ENCODE measurements at regions not wholly inside any gene's neighbourhood (a gene's known extent, or its start where the extent isn't known, plus 50 kb on each side); places are given as distances from the start of the nearest gene placed in this dataset.

- no peak for TF ChIP-seq CEBPB (IDR thresholded peaks at IDR 0.05; ENCODE audit: low read depth, low read length)
Measured at GRCh38 chr17:70375813-70376770, 206.8 kb downstream of the KCNJ2 start (continued).

- Histone ChIP-seq H2AK5ac (ENCODE audit: low read depth, low read length) (no peak overlapping the region), H3K4ac (ENCODE audit: low read depth, low read length) (no peak overlapping the region), H4K20me1 (ENCODE audit: insufficient read depth, low read length) (no peaks in the 10 kb centered on the region), H2BK120ac (ENCODE audit: low read depth, low read length) (no peak overlapping the region), H3K27me3 (ENCODE audit: control insufficient read depth, insufficient read depth, low read length) (no peaks in the 10 kb centered on the region), H4K8ac (ENCODE audit: low read depth in 2 of 2, low read length in 2 of 2) (no peak overlapping the region), H2AK9ac (replicated peaks; ENCODE audit: low read depth, low read length, poor library complexity) (no peak overlapping the region), H4K91ac (ENCODE audit: insufficient read depth, low read depth, low read length) (no peak overlapping the region), H3K4me3 (ENCODE audit: insufficient read depth, low read depth, low read length) (no peak overlapping the region), H3K14ac (replicated peaks; ENCODE audit: low read depth, low read length) (no peak overlapping the region), H3K9me3 (ENCODE audit: control insufficient read depth, insufficient read depth, low read length) (no peaks in the 10 kb centered on the region), H2BK15ac (ENCODE audit: low read depth, low read length) (no peak overlapping the region), H2BK20ac (ENCODE audit: low read depth, low read length) (no peak overlapping the region), H3K36me3 (ENCODE audit: control insufficient read depth, insufficient read depth, low read length) (no peaks in the 10 kb centered on the region), H3K9ac (ENCODE audit: low read depth, low read length) (no peak overlapping the region), H2BK5ac (ENCODE audit: low read depth, low read length, poor library complexity, severe bottlenecking) (no peak overlapping the region), H3K27ac (ENCODE audit: insufficient read depth, low read length) (no peak overlapping the region), H3K18ac (ENCODE audit: low read depth, low read length) (no peak overlapping the region), H4K5ac (ENCODE audit: low read depth, low read length) (no peak overlapping the region), H3K9me1 (ENCODE audit: insufficient read depth, low read length) (no peaks in the 10 kb centered on the region), H3K79me1 (ENCODE audit: low read depth in 1 of 2, low read length in 2 of 2) (no peaks in the 10 kb centered on the region), H3K56ac (ENCODE audit: extremely low read depth, insufficient read depth, low read length) (no peak overlapping the region), H2AFZ (replicated peaks; ENCODE audit: low read length, poor library complexity) (no peak overlapping the region), H3K23ac (ENCODE audit: low read depth, low read length) (no peak overlapping the region), H3K4me1 (ENCODE audit: control insufficient read depth, insufficient read depth, low read length) (no peaks in the 10 kb centered on the region), H3K4me2 (ENCODE audit: low read depth, low read length) (no peak overlapping the region)
- ATAC-seq (ENCODE audit: low read depth) (no peak), DNase-seq (no peak)
- intact Hi-C loops (cut with micrococcal nuclease), result no loop called here
- BruUV-seq (replicated peaks), result no TSS peak
- dilution Hi-C loops (cut with HindIII; ENCODE audit: low sequenced_read_pairs, unreplicated experiment), result no loop called here
- WGBS, 2 experiments (ENCODE audit: extremely low coverage in 2 of 2, insufficient read length in 1 of 2), result no CpG with 5 or more reads among the region's 4 CpGs
- no peak for TF ChIP-seq MAFK (IDR thresholded peaks at IDR 0.05; ENCODE audit: low read depth, low read length)
- TF ChIP-seq CEBPB (IDR thresholded peaks at IDR 0.05; ENCODE audit: low read depth, low read length), result no peak
- TF ChIP-seq CTCF (conservative IDR thresholded peaks at IDR 0.05; ENCODE audit: low read depth, low read length), result no peak
- TF ChIP-seq POLR2A (IDR thresholded peaks at IDR 0.05; ENCODE audit: low read depth, low read length), result no peak
- CTCF ChIA-PET, result interaction anchor here (0.6 kb wide), 2 partner anchors 12 to 1962 kb away, joined by 4 to 5 read pairs; no protein-coding TSS in a partner anchor
- POLR2A ChIA-PET (ENCODE audit: unreplicated experiment), result no interaction called here
- in situ Hi-C loops (cut with MboI; ENCODE audit: low sequenced_read_pairs), result no loop called here
Measured at GRCh38 chr17:70377654-70378053, 208.3 kb downstream of the KCNJ2 start.

Data from IMR-90 (cell line).